DMS53 (cell line): ENCODE measurements at regions not wholly inside any gene's neighbourhood (a gene's known extent, or its start where the extent isn't known, plus 50 kb on each side); places are given as distances from the start of the nearest gene placed in this dataset.
"Not testable (repeated sequence)": the region's sequence is repeated elsewhere in the genome, so short reads cannot be mapped to it uniquely, and the experiment has no call there.

ENCODE experiments used
- DNase-seq: peaks from one replicate; lab custom pipeline; 2025; lab: John Stamatoyannopoulos, UW

DNA sequence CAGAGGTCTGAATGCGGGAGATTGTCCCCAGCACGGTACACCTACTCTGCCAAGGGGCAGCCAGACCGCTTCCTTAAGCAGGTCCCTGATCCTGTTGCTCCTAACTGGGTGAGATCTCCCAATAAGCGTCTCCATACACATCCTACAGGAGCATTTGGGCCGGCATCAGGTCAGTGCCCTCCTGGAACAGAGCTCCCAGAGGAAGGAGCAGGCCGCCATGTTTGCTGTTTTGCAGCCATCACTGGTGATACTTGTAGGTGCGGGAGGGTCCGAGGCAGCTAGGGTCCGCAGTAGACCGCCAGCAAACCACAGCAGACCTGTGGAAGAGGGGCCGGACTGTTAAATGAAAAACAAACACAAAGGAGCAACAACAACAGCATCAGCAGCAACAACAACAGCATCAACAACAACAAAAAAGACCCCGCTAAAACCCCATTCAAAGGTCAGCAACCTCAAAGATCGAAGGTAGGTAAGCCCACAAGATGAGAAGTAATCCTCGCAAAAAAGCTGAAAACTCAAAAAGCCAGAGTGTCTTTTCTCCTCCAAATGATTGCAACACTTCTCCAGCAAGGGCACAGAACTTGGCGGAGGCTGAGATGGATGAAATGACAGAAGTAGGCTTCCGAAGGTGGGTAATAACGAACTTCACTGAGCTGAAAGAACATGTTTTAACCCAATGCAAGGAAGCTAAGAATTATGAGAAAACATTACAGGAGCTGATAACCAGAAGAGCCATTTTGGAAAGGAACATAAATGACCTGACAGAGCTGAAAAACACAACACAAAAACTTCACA is 79.0 kb upstream of the CDH7 start:
- DNase-seq, result no peak

DNA sequence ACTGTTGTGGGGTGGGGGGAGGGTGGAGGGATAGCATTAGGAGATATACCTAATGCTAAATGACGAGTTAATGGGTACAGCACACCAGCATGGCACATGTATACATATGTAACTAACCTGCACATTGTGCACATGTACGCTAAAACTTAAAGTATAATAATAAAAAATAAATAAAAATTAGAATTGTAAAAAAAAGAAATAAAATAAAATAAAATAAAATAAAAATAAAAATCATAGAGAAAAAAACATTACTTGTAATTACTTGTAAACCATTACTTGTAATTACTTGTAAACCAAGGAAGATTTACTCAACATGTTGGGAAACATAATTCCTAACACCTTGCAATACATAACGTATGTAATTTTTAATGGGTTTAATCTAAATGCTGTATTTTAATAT is 80.7 kb upstream of the CDH7 start:
- not testable (repeated sequence) for DNase-seq

- no peak for DNase-seq
These were observed 89.4 kb upstream of the CDH7 start for GRCh38 chr18:65661391-65661790.

- DNase-seq, result peak; percentile 68
These were observed 90.9 kb upstream of the CDH7 start for GRCh38 chr18:65659912-65660311.

- DNase-seq, result no peak
These were observed 91.5 kb upstream of the CDH7 start for GRCh38 chr18:65659312-65659711.

DNA sequence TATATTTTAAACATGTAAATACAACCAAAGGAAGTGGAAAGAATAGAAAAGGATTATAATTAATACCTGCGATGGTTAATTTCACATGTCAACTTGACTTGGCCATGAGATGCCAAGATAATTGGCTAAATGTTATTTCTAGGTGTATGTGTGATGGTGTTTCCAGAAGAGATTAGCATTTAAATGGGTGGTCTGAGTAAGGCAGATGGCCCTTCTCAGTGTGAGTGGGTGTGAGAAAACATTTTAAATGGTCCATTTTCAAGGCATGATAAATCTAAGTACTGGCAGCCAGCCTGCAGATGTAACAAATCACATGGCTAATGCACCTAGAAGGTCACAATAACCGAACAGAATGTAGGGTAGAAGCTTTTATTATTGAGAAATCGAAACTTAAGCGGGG is 99.6 kb upstream of the CDH7 start:
- DNase-seq, result no peak

DNA sequence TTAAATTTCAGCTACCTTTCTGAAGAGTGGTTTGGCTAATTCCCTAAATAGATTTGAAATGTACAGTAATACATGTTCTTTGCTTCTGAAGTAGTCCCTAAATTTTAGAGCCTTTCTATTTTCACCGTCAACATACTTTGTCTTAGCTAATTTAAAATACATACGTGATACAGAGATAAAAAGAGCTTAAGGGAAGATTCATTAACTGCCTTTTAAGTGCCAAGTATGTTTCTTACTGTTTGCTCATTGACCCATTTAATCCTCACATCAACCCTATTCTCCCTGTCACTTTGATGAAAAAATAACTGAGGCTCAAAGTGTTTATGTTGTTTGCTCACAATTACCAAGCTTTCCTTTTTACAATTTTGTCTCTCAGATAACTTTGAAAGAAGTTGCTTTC is 118.6 kb upstream of the CDH7 start:
- DNase-seq, result no peak

GRCh38 chr18:65631766-65632165 is 119.0 kb upstream of the CDH7 start:
- DNase-seq, result no peak

DNA sequence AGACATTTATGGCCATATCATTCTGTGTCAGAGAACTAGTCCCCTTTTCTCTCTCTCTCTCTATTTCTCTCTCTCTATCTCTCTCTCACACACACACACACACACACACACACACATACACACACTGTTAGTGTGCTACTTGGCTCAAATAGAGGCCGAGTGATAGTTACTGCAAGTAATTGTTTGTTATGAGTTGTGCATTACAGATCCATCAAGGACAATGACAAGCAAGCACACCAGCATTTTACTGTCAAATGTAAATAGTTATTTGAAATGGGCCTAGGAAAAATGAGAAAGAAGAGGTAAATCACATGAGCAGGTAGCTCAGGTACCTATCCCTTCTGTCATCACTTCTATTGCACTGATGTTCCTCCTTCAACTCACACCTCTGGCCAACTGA is 122.4 kb upstream of the CDH7 start:
- no peak for DNase-seq

- no peak for DNase-seq
These were observed 127.1 kb upstream of the CDH7 start for GRCh38 chr18:65623676-65624075.

DNA sequence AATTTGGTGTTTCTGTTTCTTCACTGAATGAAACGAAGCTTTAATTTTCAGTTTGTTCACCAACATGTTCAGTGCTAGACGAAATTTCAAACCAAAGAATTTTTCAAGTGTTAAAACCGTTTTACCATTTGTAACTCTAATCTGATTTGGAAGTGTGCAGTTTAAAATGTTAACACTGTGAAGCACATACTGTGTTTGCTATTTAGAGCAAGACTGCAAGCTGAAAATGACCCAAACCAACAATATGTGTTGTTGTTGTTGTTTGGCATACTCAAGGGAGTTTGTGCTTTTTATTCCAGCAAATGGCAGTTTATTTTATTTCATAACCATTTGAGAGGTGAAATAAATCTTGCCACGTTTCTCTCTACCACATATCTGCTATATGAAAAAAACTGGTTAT is 128.4 kb upstream of the CDH7 start:
- no peak for DNase-seq

- no peak for DNase-seq
These were observed 130.6 kb upstream of the CDH7 start for GRCh38 chr18:65620076-65620696.

- no peak for DNase-seq
These were observed 139.9 kb upstream of the CDH7 start for GRCh38 chr18:65610939-65611338.

DNA sequence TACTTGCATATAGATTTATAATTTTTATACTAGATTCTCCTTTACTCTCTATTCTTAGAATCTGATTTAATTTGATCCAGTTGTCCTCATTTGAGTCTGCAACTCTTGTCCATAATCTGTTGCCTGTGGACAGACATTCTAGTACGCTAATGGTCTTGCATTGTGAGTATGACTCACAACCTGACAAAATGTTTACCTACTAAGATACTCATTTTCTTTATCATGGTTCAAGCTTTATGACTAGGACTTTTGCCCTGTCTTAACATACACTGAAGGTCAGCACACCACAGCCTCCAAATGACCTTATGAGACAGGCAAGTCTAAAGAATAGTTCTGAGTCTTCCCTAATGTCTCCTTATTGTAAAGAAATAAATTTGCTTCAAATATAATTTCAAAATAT is 142.3 kb upstream of the CDH7 start:
- DNase-seq, result peak; percentile 54

GRCh38 chr18:65607161-65607560 is 143.7 kb upstream of the CDH7 start:
- DNase-seq, result no peak

- no peak for DNase-seq
These were observed 144.2 kb upstream of the CDH7 start for GRCh38 chr18:65606551-65607130.

DNA sequence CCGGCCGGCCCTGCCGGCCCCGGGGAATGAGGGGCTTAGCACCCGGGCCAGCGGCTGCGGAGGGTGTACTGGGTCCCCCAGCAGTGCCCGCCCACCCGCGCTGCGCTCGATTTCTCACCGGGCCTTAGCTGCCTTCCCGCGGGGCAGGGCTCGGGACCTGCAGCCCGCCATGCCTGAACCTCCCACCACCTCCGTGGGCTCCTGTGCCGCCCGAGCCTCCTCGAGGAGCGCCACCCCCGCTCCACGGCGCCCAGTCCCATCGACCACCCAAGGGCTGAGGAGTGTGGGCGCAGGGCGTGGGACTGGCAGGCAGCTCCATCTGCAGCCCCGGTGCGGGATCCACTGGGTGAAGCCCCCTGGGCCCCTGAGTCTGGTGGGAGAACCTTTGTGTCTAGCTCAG is 145.5 kb upstream of the CDH7 start:
- DNase-seq, result not testable (repeated sequence)

- DNase-seq, result no peak
These were observed 149.0 kb upstream of the CDH7 start for GRCh38 chr18:65601775-65602174.

- DNase-seq, result peak; percentile 95
These were observed 158.4 kb upstream of the CDH7 start for GRCh38 chr18:65592435-65592834.

GRCh38 chr18:65587491-65587890 is 163.3 kb upstream of the CDH7 start:
- DNase-seq, result peak; percentile 51

DNA sequence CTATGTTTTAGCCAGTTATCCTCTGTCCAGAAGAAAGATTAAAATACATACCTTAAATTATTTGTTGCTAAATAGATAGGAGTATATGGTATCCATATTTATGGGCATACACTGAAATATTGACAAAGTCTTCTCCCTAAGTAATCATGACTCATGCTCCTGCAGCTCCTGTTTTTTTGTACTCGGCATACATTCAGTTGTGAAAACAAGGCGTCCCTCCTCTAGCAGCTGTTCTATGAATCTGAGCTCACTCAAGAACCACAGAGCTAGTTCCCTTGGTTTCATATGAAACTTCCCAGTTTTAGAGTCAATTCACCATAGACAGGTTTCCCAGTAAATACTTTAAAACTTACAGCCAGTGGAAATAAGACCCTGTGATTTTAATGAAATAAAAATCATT is 168.7 kb upstream of the CDH7 start:
- not testable (repeated sequence) for DNase-seq

DNA sequence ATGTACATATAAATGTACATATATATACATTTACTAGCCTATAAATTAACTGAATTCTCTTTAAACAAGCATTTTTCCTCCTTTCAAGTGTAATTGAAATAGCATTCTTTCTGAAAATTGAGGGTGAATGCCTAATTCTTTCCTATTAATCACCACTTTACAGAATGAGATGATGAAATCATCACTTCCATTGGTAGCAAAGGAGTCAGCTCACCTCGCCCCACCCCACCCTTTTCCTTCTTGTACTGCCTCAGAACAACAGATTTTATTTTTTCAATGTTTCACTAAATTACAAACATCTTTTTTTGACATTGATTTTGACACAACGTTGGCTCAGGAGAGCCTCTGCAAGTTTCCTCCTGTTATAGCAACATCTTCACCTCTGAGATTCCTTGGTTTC is 181.9 kb upstream of the CDH7 start:
- no peak for DNase-seq

DNA sequence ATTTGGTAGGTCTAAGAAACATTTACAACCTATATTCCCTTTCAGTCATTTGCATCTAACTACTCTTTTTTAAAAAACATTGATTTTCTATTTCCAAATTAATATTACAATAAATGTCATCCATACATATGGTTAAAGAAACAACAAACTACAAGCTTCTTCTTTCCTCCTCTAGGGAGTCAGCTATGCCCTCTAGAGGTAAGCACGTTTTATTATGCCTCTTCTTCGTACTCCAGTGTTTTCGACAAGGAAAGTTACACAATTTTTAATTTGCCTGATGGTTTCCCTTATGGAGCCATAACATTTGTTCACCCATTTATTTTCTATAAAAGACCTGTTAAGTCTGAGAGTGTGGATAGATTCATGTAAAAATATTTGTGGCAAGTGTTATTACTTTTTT is 183.4 kb upstream of the CDH7 start:
- peak; percentile 78 for DNase-seq
